NCI-H1417 treated with DMSO at 0.1 percent for 48 hours (cell line): ENCODE measurements at regions not wholly inside any gene's neighbourhood (a gene's known extent, or its start where the extent isn't known, plus 50 kb on each side); places are given as distances from the start of the nearest gene placed in this dataset.

Source experiments
- DNase-seq: peaks from one replicate; lab custom pipeline; 2025; lab: John Stamatoyannopoulos, UW

DNA sequence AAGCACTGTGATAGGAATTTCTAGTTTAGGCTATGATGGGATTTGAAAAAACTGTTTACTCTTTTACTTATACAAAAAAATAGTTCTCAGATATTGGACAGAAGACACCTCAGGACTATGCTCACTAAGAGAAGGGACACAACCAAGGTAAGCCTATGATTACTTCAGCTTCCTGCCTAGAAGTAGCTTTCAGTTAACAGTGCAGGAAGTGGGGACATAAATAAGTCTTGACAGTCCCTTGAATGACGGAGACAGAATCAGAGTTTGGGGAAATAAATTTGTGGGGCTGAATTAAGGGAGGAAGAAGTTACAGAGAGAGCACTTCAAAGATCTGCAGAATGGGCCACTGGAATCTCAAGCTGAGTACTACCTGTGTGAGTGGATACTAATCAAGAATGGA lies 53.8 kb upstream of the OLFM3 start:
- DNase-seq: no peak

DNA sequence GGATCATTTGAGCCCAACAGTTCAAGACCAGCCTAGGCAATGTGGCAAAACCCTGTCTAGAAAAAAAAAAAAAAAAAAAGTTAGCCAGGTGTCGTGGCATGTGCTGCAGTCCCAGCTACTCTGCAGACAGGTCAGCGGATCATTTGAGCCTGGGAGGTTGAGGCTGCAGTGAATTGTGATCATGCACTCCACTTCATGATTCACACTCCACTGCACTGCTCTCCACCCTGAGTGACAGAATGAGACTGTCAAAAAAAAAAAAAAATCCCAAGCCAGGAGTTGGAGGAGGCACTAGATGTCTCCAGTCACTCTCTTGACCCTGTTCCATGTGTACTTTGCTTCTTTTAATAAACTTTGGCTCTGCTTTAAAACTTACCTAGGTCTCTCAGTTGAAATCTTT lies 51.0 kb upstream of the OLFM3 start:
- DNase-seq: no peak
